ENCODE measurements at regions not wholly inside any gene's neighbourhood (a gene's known extent, or its start where the extent isn't known, plus 50 kb on each side); places are given as distances from the start of the nearest gene placed in this dataset.

GRCh38 chr22:48799227-48799970 is 1028.3 kb downstream of the BRD1 start:
- no peak for DNase-seq (ENCODE audit: low spot score)

GRCh38 chr22:48798281-48799226 is 1029.1 kb downstream of the BRD1 start:
- DNase-seq (ENCODE audit: low spot score), result no peak

DNA sequence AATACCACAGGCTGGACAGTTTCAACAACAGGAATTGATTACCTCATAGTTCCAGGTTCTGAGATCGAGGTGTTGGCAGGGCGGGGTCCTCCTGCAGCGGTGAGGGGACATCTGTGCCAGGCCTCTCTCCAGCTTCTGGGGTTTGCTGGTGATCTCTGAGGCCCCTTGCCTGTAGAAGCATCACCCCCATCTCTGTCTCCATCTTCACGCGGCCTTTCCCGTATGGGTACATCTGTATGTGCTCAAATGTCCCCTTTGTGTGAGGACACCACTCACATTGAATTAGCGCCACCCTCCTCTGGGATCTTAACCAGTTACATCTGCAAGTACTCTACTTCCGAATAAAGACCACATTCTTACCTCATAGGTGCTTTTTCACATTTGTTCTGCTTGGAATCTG is 1029.9 kb downstream of the BRD1 start:
- DNase-seq (ENCODE audit: low spot score), result no peak

DNA sequence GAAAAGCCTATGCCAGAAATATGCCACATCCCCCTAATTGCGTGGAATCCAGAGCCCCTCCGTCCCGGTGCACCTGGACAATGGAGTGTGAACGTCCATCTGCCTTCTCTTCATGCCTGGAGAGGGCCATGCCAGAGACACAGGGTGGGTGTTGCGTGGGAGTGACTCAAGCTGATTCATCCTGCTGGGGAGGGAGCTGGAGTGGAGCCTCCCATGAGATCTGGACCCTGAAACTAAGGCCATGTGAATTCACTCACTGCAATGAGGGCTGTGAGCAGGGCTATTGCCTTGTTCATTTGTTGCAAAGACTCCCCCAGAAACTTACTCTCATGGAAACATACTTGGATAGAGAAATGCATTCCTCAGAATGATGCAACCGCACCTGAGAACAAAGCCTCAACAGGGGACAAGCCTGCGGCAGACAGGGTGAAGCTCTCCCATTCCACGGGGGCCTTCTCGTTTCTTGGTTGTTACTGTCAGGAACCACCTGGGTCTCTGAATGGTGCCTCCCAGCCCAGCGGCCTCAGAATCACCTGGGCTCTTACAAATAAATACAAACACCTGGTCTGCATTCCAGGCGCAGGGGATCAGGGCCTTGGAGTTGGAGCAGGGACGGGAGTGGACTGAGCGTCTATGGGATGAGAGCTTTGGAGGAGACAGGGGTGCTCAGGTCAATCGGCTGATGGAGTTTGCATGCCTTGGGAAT is 1031.2 kb downstream of the BRD1 start:
- DNase-seq (ENCODE audit: low spot score), result no peak

GRCh38 chr22:48795664-48796063 is 1032.0 kb downstream of the BRD1 start:
- no peak for DNase-seq (ENCODE audit: low spot score)

GRCh38 chr22:48794906-48795305 is 1032.8 kb downstream of the BRD1 start:
- DNase-seq (ENCODE audit: low spot score), result no peak

- no peak for DNase-seq (ENCODE audit: low spot score)
Measured at GRCh38 chr22:48793949-48794348, 1033.7 kb downstream of the BRD1 start.

DNA sequence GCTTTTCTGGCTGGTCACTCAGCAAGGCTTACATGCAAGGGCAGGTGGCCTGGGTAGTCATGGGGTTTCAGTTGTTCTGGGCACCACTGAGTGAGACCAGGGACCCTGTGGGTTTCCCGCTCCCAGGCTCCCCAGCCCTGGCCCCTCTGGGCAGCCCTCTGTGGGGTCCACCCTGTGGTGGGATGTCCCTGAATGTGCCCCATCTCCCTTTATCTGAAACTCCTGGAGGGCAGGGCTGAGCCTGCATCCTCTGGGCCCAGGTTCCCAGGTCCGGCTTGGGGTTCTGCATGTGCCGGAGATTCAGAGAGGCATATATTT is 1041.0 kb downstream of the BRD1 start:
- no peak for DNase-seq (ENCODE audit: low spot score)

DNA sequence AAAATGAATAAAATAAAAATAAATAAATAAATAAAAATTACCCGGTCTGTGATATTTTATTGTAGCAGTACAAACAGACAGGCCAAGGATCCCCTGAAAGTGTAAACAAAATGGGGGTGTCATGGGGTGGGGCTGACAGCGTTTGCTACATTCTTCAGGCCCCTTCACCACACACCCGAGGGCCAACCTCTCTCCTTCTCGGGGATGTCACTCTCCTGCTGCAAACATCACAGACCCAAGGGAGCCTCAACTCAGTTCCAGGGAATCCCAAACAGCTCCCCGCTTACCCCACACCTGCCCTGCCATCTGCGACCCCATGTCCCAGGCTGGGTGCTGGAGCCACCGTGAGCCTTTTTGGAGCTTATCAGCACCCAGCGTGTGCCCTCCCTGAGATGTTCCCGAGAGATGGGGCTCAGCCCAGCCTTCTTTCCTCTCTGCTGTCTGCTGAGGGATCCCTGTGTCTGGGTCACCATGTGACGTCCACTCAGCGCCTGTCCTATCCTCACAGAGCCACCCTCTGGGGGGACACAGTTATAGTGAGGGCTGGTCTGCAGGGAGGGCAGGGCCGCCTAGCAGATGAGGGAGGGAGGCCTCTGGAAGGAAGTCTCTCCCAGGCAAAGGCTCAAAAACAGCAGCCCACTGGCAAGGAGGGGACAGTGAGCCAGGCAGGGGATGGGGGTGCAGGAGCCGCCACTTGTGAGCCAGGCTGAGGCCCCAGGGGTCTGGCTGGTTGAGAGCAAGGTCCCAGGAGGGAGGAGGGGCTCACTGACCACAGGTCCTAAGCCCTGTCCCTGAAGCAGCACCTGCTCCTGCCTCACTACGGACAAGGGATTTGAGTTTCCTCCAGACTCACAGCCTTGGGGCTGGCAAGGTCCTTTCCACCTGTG is 1041.6 kb downstream of the BRD1 start:
- DNase-seq (ENCODE audit: low spot score), result no peak

DNA sequence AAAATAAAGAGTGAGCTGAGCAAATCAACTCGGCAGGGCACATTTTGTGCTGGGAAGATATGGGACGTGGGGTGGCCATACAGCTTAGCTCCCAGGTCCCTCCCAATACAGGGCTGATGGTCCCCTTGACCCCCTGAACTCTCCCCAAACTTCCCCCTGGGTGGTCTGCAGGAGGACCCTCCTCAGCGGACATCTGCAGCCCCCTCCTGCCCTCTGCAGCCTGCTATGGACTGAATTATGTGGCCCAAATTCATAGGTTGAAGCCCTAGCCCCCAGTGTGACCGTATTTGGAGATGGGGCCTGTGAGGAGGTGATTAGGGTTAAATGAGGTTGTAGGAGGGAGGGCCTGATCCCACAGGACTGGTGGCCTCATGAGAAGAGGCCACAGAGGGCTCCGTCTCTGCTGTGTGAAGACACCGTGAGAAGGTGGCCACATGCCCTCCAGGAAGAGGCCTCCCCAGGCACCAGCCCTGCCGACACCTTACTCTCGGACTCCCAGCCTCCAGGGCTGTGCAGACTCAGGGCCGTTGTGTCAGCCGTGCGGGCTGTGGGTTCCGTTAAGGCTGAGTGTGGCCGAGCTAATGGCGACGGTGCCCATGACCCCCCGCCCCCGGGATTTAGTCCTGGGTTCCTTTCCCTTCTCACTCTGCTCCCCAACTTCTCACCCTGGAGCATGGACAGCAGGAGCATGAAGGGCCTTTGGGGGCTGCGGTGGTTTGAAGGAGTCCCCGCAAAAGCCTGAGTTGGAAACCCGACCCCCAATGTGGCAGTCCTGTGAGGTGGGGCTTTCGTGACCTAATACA is 1042.8 kb downstream of the BRD1 start:
- no peak for DNase-seq (ENCODE audit: low spot score)

DNA sequence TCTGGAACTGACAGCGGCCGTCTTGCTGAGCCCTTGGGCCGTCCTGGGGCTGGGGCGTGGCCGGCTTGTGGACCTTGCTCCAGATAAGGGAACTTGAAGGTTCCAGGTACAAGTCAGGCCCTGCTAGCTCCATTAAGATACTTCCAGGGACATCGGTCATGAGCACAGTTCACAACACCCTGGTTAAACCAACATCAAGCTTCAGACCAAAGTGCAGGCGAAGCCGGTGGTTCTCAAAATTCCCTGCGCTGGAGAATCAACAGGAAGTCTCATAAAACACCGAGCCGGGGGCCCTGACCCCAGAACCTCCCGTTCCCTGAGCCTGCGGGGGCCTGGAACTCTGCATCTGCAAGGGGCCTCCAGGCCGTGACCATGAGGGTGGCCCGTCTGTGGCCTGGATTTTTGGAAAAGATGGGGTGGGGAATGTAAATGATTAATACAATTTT is 1043.8 kb downstream of the BRD1 start:
- no peak for DNase-seq (ENCODE audit: low spot score)

DNA sequence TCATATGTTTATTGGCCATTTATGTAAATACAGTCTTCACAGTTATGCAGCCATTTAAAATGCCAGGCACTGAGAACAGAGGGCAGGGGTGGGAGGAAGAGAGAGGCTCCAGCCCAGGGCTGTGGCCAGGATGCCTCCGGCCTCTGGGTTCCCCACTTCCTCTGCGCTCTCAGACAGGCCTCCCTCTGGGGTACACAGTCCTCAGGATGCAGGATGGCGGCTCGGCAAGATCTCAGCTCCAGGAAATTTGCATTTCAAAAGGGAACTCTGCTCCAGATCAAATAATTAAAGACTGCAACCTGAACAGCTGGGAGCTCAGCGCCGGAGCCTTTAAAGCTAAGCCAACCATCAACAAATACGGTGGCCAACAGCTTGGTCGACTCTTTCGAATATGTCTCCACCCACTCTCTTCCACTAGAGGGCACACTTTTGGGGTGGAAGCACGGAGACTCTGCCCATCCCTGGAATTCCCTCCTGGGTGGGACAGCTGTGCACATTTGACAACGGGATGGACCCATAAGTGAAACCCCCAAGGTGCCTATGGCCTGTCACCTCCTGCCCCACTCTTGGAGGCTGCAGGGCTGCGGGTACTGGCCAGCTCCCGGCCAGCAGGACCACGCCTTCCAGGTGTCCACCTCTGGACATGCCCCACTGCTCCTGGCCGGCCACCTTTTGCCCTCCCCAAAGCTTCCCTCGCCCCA is 1044.7 kb downstream of the BRD1 start:
- DNase-seq (ENCODE audit: low spot score), result no peak

DNA sequence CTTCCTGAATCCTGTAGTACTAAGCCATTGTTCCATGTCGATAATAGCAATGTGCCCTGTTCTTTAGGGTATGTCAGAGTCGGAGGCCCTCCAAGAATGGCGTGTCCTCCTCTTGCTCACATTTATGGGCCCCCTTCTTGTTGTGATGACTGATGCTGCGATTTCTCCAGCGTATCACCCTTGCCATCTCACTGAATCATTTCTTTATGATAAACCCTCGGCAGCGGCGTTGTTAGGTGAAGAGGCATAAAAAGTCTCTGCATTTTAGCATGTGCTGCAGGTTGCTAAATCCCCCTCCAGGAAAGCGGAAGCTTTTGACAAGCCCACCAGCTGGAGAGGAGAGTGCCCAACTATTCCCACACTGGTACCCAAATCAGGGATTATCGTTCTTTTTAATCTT is 1045.3 kb downstream of the BRD1 start:
- DNase-seq (ENCODE audit: low spot score), result no peak

DNA sequence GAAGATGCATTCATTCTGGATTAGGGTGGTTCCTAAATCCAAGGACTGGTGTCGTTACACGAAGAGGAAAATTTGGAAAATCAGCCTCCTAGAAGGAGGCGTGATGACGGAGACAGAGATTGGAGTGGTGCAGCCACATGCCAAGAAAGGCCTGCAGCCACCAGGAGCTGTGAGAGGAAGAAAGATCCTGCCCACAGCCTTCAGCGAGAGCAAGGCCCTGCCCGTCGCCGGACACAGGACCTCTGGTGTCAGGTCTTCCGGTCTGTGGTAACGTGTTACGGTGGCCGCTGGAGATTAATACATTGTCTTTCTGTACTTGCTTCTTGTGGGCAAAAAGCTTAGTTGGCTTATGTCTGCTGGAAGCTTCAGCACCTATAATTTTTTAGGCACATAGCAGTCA is 1045.8 kb downstream of the BRD1 start:
- DNase-seq (ENCODE audit: low spot score), result no peak

GRCh38 chr22:48781391-48781790 is 1046.3 kb downstream of the BRD1 start:
- no peak for DNase-seq (ENCODE audit: low spot score)

GRCh38 chr22:48780597-48781277 is 1046.9 kb downstream of the BRD1 start:
- no peak for DNase-seq (ENCODE audit: low spot score)

GRCh38 chr22:48779661-48780596 is 1047.7 kb downstream of the BRD1 start:
- no peak for DNase-seq (ENCODE audit: low spot score)

GRCh38 chr22:48779211-48779643 is 1048.4 kb downstream of the BRD1 start:
- no peak for DNase-seq (ENCODE audit: low spot score)

All from H4 (cell line).